GM20000 (cell line): ENCODE measurements at regions not wholly inside any gene's neighbourhood (a gene's known extent, or its start where the extent isn't known, plus 50 kb on each side); places are given as distances from the start of the nearest gene placed in this dataset.

Experiments
- DNase-seq: peaks from one replicate; pipeline ENCODE4 v3.0.0; 2012; ENCODE audit warnings: low spot score
- TF ChIP-seq, protein P1 (sequence below): IDR thresholded peaks from 2 replicates; pipeline ENCODE4 v1.5.1; 2012; ENCODE audit warnings: mild to moderate bottlenecking, control low read depth; ENCODE audit errors: extremely low read depth, missing control alignments

DNA sequence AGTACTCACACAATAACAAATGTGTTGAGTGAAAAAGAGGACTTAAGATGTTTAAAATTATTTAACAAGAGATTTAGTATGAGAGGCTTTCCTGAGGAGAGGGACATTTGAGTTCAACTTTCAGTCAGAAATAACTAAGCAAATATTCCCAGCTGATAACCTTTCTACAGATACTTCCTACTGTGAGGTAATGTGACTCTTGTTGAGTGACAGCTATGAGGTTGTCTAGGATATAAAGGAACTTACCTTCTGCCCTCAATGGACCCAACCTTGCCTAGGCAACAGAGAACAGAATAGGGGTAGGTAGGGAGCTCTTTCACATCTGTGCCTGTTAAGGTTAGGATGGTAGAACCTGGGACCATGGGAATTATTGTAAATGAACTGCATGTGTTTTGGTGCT, 54.7 kb downstream of the GLUD2 start:
- DNase-seq: no peak
- TF ChIP-seq, protein P1, sequence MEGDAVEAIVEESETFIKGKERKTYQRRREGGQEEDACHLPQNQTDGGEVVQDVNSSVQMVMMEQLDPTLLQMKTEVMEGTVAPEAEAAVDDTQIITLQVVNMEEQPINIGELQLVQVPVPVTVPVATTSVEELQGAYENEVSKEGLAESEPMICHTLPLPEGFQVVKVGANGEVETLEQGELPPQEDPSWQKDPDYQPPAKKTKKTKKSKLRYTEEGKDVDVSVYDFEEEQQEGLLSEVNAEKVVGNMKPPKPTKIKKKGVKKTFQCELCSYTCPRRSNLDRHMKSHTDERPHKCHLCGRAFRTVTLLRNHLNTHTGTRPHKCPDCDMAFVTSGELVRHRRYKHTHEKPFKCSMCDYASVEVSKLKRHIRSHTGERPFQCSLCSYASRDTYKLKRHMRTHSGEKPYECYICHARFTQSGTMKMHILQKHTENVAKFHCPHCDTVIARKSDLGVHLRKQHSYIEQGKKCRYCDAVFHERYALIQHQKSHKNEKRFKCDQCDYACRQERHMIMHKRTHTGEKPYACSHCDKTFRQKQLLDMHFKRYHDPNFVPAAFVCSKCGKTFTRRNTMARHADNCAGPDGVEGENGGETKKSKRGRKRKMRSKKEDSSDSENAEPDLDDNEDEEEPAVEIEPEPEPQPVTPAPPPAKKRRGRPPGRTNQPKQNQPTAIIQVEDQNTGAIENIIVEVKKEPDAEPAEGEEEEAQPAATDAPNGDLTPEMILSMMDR: no peak

DNA sequence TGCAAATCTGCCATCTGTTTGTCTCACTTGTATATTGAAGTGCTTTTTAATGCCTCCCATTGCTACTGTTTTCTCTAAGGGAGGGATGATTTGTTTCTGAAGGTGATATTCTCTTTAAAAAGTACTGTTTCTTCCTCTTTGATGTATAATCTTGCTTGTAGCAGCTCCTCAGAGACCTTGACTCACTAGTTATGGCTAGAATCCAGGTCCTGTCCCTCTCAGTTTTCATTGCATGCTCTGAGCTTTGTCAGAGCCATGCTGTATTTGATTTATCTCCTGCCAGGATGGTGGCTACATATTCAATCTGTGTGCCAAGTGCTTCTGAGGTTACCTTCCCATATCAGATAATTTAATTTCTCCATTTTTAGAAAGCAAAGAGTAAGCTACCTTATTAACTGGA, 56.0 kb downstream of the GLUD2 start:
- TF ChIP-seq, protein P1: no peak
- DNase-seq: no peak

DNA sequence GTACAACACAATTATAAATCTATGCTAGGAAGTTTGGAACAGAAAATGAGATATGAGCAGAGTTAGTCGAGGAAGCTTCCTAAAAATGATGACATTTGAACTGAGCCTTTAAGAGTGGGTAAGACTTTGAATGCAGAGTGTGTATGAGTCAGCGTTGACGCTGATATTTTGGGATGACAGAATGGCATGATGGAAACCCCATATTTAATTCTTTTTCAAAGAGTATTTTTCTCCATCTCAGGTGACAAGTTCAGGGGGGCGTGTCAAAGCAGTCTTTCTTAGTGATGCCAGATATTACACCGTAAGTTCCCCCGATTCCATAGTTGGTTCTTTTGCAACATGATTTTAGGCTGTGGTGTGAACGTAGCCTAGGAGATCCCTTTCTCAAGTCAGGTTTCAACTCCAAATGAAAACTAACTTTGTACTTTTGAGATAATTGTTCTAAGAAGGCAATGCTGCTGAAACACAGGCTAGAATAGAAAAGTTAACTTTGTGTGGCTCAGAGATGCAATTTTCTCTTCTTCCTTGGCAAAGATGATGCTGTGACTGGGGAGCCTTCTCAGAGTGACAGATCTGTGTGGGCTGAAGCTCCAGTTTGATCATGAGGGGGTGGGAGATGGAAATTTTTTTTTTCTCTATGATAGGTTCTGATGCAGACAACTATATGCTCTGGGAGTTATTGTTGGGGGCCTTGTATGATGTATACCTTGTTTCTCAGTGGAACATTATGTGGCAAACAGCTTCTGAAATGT, 59.2 kb downstream of the GLUD2 start:
- TF ChIP-seq, protein P1: no peak
- DNase-seq: no peak

DNA sequence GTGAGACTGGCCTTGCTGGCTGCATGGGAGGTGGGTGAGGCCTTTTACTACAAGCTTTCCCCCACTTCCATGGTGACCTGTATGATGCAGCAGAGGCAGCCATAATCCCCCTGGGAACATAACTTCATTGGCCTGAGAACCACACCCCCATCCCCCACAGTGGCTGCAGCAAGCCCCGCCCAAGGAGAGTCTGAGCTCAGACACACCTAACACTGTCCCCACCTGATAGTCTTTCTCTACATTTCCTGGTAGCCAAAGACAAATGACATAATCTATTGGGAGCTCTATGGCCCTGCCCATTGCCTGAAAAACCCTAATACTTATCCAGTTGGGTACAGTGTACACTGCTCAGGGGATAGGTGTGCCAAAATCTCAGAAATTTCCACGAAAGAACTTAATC, 62.6 kb downstream of the GLUD2 start:
- no peak for DNase-seq
- TF ChIP-seq, protein P1: no peak

DNA sequence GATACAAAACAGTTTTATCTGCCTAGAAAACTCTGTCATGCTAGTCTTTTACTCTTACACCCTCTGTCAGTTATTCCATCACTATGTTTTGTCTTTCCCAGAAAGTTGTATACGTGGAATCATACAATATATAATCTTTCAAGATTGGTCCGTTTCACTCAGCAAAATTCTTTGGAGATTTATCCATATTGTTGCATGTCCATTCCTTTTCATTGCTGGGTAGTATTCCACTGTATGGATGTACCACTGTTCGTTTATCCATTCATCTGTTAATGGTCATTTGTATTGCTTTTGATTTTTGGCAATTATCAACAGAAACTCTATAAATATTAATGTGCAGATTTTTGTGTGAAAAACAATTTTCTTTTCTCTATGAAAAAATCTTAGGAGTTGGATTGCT, 63.1 kb downstream of the GLUD2 start:
- no peak for DNase-seq
- TF ChIP-seq, protein P1: no peak

DNA sequence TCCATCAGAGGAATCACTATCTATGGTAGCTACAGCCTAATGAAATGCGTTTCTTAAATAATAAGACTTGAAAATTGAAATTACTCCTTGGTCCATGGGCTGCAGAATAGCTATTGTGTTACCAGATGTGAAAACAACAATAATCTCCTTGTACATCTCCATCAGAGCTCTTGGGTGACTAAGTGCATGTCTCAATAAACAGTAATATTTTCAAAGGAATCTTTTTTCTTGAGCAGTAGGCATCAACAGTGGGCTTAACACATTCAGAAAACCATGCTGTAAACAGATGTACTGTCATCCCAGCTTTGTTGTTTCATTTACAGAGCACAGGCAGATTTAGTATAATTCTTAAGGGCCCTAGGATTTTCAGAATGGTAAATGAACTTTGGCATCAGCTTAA, 67.3 kb downstream of the GLUD2 start:
- TF ChIP-seq, protein P1: no peak
- no peak for DNase-seq

DNA sequence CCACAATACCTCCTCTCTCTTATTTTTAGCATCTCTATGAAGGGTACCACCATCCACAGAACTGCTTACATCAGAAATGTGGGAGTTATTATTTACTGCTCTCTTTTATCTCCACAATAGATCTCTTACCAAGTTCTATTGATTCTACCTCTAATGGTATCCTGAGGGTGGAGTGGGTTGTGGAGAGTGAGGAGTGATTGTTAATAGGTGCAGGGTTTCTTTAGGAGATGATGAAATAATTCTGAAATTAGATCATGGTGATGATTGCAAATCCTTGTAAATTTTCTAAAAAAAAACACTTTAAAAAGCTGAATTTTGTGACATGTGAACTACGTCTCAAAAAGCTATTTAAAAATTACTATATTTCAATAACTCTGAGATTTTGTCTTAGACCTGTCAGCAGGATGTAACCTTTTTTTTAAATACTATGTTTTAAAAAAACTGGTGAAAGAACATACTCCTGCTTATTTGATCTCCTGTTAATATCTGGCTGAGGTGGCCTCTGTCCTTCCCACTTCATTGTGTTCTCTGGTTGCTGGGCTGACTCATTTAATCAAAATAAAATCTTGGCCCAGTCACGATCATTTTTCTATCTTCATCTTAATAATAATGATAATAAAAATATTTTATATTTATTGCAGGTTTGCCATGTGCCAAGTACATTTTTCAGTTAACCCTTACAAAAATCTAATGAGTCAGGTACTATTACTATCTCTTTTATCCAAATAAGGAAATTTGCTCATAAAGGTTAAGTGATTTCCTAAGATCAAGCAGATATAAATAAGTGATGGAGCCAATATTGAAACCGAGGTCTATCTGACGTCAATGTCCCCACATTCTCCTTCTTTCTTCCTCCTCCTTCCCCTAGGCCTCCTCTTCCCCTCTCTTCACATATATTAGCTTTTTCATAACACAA, 73.5 kb downstream of the GLUD2 start:
- TF ChIP-seq, protein P1: no peak
- no peak for DNase-seq
